ENCODE measurements at regions not wholly inside any gene's neighbourhood (a gene's known extent, or its start where the extent isn't known, plus 50 kb on each side); places are given as distances from the start of the nearest gene placed in this dataset.
"Not testable (repeated sequence)": the region's sequence is repeated elsewhere in the genome, so short reads cannot be mapped to it uniquely, and the experiment has no call there.

DNA sequence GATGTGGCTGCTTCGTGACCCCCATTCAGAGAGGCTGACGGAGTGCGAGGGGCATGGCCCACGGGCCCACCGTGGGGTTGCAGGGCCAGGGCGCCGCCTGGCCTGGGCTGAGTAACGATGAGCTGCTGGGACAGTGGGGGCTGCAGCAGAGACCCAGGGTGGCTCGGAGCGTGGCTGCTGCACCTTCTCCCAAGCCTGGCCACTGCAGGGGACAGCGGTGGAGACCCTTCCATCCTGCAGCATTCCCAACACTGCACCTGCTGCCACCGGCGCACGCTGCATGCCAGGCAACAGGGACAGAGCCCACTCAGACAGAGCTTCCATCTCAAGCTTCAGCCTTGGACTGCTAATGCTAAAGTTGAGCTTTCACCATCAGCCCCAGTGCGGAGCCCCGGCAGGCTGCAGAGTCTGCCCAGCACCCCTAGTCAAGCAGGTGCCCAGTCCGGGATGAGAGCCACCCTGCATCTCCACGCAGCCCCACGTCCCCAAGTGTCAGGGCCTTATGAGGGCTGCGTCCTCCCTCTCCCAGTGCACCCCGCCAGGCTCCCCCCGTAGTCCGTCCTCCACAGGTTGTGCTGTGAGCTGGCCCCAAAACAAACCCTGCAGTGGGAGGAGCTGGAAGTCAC, 89.4 kb upstream of the AFDN start:
- no peak for DNase-seq

DNA sequence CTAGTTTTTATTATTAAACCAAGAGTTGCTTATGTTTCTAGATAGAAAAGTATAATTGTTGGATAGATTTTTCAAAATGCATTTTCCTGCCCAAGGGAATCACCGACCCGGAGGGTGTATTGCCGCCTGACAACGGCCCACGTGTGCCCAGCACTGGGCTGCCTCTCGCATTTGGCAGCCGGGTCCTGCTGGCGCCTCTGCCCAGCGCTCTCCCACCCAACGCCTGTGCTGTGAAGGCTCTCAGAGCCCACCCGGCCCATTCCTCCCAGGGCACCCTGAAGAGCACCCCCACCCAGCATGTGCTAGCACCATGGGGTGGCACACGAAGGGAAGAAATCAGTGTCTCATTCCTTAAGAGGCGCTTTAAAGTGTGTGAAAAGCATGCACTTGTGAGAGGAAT, 88.3 kb upstream of the AFDN start:
- DNase-seq, result no peak

DNA sequence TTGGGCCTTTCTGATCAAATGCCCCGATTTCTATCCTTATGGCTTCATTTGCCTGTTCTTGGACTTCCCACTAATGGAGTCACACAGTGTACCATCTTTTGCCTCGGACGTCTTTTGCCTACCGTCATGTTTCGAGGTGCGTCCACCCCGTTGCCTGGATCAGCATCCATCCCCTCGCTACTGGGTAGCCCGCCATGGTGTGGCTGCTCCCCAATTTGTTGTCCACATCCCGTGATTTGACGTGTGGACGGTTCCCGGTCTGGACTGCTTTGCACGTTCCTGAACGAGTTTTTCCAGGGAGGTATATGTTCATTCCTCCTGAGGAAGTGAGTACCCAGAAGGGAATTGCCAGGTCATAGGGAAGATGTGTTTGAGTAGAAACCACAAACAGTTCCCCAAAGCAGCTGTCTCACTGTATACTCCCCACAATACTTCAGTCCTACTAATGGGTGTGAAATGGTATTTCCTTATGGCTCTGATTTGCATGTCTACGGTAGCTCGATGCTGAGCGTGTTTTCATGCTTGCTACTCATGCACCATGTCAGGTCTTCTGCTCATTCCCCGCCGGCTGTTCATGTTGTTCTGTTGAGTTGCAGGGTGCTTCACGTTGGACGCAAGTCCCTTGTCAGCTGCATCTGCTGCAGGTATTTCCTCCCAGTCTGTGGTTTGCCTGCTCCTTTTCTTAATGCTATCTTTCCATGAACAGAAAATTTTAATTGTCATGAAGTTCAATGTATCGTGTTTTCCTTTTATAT, 86.8 kb upstream of the AFDN start:
- DNase-seq, result no peak

DNA sequence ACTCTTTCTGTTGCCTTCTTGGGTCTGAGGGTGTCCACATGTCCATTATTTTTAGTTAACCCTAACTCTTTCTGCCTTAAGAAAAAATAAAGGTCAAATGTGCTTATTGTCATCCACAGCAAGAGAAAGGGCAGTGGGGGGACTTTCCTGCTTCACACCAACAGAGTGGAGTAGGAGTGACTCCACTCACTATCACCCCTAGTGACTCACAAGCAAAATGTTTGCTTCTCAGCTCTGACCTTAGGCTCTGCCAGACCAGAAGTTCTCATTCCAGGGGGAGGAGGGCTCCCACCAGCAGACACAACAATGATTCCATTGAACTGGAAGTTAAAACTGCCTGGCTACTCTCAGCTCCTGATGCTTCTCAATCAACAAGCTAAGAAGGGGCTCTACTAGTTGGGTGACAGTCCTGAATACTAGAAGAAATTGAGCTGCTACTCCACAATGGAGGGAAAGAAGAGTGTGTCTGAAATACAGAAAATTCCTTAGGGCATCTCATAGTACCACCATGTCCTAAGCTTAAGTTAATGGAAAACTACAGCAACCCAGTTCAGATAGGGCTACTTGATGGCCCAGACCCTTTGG, 83.9 kb upstream of the AFDN start:
- no peak for DNase-seq

DNA sequence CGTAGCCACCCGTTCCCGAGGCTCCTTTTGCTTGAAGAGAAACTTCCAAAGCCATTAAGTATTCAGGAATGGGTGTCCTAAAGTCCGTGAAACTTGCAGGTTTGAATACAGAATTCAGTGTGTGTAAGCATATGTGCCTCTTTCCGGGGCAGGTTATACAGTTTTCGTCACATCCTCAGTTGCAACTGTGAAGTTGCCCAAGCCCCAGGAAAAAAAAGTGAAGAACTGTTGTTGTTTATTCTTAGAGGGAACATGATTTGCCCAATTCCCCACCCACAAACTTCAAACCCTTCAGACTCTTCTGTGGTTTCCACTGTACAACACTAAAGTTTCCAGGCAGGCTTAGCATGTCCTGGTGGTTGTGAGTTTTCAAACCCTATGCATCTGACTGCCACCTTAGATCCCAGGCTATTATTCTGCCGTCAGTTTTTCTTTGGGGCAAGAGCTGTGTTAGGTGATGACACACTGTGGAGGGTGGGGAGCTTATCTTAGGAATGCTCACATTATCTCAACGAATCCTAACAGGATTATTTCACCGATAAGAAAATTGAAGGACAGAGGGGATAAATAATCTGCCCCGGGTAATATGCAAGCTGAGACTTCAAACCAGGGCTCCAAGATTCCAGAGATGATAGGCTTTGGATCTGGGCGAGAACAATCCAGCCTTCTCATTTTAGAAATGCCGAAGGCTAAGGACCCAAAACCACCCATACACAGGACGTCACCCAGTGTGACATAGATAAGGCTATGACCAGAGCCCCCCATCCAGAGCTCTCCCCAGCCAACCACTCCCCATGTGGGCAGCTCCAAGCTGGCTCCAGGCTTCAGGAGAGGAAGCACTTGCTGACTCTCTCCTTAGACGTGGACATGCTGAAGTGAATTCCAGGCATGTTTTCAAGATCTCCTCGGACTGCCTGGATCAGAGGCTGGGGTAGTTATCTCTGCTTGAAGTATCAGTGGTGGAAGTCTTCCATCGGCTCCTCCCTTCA, 81.7 kb upstream of the AFDN start:
- no peak for DNase-seq

DNA sequence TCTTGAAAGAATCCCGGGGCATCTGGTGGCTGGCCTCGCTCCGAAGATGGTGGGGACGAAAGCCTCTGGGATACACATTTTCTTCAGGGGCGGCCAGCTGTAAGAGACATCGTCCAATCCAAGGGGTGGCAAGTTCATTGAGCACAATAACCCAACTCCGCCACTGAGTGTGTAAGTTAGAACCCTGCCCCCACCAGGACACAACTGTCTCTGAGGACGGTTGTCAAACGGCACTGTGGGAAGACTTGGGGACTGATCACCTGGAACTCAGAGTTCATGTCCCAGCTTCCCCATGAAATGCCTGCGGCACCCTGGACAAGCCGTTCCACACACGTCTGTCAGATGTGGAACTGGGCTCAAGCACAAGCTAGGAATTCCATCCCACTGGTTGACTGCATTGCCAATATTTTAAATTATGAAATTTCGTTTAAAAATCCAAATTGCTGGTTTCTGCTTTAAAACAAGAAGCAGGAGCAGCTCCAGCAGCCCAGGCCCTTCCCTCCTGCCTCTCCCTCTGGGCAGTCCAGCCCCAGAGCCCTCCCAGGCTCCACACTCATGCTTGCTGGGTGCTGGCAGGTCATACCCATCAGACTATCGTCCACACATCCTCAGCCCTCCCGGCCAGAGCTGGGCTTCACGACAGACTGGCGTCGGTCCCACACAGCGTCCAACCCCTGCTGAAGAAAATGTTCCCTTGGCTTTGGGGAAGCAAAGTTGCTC, 80.9 kb upstream of the AFDN start:
- no peak for DNase-seq

DNA sequence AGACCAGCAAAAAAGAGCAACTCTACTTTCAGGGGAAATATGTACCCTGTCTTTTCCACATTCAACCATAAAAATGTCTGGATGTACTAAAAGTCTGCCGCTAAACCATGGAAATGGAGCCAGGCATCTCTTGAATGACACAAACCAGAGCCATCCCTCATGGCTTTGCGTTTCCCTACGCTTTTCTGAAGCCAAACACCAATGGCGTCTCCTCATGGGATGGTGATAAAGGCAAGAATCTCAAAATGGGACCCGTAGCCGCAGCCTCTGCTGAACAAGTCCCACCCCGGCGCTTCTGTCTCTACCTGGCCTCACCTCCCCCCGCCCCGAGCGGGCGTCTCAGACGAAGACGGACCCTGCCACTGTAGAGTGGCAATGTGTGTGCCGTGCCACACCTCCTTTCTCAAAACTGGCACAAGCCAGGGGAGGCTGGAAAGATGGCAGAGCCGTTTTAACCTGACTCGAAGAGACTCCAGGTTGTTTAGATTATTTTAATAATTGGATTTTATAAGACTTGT, 80.3 kb upstream of the AFDN start:
- DNase-seq, result no peak

DNA sequence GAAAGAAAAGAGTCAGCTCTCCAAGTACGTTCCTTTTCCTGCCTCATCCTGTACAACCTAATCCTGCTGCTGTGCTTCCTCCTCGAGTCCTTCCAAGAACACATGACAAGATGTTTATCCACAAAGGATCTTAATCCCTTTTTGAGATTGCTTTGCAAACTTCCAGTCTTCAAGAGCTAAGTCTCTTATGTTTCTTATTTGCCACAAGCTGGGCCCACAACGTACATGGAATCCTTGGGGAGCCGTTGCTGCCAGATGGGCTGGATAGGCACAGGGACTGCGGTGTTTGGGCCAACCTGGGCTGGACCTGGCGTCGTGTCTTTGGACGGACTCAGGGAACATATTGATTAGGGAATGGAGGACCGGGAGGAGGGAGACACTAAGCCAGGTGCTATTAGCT, 79.7 kb upstream of the AFDN start:
- DNase-seq, result no peak

DNA sequence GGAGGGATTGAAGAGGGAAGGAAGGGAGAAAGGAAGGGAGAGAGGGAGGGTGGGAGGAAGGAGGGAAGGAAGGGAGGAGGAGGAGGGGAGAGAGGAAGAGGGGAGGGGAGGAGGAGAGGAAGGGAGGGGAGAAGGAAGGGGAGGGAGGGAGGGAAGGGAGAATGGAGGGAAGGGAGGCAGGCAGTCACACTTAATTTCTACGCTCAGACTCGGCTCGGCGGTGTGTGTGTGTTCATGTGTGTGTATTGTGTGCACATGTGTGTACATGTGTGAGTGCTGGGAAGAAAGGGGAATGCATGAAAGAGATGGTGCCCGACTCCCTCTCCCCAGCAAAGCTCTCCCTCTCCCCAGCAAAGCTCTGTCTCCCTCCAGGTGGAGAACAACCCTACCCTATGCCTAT, 79.1 kb upstream of the AFDN start:
- DNase-seq, result no peak

DNA sequence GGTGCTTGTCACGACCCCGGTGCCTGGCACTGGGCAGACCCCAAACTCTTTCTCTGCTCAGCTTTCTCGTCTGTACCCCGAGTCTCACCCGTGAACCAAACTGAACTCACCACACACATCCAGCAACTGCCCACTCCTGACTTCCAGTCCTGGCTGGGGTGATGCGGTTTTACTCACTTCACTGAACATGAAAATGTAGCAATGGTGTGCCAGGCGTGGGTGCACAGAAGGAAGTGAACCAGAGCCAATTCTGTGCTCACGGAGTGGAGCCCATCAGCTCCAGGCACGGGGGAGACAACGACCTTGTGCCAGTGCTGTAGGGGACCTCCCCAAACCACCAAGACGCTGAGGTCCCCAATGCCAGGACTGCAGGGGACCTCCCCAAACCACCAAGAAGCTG, 78.7 kb upstream of the AFDN start:
- DNase-seq, result no peak

DNA sequence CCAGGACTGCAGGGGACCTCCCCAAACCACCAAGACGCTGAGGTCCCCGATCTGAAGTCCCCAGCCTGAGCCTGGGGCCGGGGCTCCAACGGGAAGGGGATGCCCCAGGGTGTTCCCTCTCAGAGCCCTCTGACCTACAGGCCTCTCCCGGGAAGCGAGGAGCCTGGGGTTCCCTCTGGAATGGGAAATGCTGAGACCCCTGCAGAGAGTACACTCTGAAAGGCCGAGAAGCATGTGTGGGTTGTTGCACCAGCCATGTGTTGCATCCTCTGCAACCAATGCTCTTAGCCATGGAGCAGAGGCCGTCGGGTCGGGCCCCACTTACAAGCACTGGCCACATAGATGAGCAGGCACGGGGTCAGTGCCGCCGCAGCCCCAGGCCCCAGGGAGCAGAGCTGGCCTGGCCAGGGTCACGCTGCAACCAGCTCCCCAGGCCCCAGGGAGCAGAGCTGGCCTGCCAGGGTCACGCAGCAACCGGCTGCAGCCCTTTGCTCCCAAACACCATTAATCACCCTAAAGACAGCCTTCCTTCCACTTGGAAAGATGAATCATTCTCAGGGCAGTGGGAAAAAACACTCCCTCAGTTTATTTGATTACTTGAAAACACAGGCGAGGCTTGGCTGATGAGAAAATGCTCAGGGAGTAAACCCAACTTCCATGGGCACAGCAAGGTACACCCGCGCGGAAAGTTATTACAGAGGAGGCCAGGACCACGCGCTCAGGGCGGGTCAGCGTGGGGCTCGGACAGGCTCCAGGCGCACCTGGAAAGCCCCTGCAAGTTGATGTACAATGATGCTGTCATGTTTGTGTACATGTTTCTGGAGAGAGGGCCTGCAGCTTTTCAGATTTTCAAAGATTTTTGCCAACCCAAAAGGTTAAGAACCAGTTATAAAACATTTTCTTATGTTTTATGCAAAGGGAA, 78.0 kb upstream of the AFDN start:
- no peak for DNase-seq

DNA sequence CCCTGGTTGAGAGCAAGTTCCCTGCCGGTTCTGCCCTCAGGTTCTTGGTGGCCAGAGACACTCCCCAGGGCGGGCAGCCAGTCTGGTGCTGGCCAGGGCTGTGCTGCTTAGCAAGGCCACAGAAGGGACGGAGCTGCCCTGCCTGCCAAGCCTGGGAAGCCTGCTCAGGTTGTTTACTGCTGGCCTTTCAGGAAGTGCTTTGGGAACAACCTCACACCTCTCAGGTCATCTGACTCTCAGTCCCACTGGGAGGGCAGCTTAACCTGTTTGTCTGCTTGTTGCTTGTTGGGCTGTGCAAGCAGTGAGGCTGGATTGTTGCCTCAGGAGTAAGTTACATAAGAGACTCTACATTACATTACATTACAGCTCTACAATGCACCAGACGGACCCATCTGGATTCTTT, 75.8 kb upstream of the AFDN start:
- DNase-seq, result peak; percentile 81

DNA sequence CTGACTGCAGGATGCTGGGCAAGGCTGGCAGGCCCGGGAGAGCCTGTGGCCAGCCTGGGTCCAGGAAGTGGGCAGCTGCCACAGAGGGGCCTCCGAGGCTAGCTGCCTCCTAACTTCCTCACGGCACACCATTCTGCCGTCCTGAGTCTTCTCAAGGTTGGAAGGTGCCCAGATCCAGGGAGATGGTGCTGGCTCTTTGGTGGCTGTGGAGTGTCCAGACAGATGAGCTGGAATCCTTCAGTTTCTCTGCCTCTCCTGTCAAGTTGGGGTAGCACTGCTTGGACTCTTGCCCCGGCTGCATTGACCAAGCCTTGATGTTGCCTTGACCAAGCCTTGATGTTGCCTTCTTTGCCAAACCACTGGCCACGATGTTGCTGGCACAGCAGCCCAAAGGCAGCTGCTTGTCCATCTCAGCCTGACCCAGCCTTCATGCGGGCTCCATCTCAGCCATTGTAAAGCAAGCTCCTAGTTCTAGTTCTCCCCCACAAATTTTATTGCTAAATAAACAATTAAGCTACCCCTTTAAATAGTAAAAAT, 75.1 kb upstream of the AFDN start:
- DNase-seq, result no peak

DNA sequence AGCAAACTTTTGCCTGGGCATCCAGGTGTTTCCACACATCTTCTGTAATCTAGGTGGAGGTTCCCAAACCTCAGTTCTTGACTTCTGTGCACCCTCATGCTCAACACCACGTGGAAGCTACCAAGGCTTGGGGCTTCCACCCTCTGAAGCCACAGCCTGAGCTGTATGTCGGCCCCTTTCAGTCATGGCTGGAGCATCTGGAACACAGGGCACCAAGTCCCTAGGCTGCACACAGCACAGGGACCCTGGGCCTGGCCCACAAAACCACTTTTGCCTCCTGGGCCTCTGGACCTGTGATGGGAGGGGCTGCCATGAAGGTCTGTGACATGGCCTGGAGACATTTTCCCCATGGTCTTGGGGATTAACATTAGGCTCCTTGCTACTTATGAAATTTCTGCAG, 73.4 kb upstream of the AFDN start:
- DNase-seq, result not testable (repeated sequence)

DNA sequence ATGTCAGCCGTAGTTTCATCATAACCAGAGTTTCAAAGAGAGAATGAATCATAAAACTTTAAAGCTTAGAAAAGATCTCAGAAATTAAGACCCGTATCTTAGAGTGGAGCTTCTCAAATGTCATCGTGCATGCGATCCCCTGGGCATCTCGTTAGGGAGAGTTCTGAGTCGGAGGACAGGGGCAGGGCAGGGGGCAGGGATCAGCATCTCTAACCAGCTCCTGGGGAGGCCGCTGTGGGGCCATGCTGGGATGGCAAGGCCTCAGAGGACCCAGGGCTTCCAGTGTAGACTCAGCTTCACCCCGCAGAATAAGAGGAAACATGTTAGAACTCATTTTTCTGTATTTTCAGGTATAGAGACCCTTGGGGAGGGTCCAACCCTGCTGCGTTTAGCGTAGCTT, 72.0 kb upstream of the AFDN start:
- DNase-seq, result no peak

DNA sequence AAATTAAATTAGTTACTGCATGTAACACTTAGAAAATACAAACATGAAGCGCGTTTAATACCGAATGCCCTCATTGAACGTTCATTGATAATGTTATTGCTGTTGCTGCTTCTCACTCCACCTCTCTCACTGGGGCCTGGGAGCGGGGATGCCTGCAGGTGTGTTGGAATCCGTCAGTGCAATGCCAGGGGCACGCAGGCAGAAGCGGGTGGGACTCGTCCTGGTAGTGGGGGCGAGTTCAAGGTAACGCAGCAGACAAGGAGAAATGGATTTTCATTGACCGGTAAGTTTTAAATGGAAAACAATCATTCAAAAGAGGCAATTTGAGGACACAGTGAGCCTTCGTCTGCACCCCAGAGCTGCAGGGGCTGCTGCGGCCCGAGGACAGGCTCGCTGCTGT, 71.2 kb upstream of the AFDN start:
- DNase-seq, result no peak

DNA sequence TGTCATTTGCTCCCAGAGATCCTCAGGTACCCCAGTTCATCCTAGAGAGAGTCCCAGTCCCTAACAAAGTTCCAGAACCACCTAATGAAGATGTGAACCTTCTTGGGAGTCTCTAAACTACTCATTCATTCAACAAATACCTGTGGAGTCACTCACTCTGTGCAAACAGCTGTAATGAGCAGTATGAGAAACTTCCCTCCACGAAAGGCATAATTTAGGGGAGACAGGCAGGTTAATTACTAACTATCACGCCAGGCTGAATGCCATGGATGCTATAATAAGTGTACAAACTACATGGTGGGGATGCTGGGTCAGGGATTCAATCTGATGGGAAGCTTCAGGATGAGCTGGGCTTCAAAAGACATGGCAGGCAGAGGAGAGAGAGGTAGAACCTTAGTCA, 70.1 kb upstream of the AFDN start:
- no peak for DNase-seq

DNA sequence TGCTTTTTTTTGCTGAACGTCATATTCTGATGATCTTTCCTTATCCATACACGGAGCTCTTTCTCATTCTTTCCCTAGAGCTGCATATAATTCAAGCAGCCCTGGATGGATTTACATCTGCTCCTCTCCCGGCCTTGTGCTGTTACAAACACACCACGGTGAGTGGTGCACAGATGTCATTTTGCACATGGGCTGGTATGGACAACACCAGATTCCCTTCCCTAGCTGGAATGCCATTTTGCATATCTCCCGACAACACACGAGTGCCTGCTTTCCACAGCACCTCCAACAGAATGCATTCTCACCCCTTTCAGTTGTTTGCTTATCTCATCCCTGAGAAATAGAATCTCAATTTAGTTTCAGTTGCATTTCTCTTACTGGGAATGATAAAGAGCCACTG, 69.5 kb upstream of the AFDN start:
- no peak for DNase-seq

DNA sequence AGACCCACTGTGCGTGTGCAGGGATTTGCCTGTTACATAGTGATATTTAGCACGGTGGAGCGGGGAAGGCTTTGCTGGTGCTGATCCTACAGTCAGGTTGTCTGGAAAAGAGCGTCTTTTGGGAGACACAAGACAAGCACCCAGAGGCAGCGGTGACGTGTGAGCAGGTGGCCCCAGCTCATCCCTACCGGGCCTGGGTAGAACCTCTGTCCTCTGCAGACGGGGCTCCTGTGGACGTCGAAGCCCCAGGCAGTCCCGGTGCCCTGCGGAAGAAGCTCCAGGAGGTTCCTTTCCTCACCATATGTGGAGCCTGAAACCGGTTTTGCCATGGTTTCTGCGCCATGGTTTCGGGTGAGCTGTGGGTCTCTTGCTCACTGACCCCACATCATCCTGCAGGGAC, 68.9 kb upstream of the AFDN start:
- no peak for DNase-seq

DNA sequence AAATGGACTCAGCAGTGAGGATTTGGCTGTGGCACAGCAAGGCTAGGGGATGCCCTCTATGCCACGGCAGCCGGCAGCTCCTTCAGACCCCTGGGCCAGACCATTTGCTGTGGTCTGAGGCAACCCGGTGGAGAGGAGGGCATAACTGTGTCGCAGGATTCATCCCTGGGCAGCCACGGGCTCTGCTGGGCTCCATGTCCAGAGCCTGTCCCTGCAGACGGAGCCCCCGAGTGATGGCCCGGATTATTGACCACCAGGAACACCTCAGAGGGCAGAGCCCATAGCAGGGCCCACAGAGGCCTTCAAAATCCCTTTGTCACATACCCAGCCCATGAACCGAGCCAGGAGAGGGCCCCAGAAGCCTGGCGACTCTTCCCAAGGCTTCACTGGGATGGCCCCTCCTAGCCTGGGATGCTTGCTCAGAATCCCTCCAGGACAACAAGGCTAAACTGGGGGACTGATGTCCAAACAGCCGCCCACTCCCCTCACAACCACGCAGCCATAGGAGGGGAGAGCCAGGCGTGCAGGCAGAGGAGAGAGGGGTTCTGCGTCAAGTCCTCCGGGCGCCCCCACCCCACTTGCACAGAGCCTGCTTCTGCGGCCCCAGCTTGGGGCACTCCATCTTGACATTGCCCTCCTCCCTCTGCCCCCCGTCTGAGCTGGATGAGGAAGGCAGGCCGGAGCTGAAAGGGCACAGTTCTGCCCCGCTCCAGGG, 68.2 kb upstream of the AFDN start:
- DNase-seq, result no peak
